Activated CD4-positive, alpha-beta T cell treated with anti-CD3 and anti-CD28 coated beads, Interleukin-2, amount 10 ng/mL, durations not matched to agents 24 days and 14 days (primary cell): ENCODE measurements at regions not wholly inside any gene's neighbourhood (a gene's known extent, or its start where the extent isn't known, plus 50 kb on each side); places are given as distances from the start of the nearest gene placed in this dataset.

Source experiments
- DNase-seq: peaks from one replicate; pipeline ENCODE4 v3.0.0; 2022
- H3K27ac Mint-ChIP-seq: one replicate; pipeline ENCODE4 v1.8.0; 2022; ENCODE audit warnings: mild to moderate bottlenecking, mixed read lengths
- H3K27me3 Mint-ChIP-seq: one replicate; pipeline ENCODE4 v1.8.0; 2022; ENCODE audit warnings: mixed read lengths
- H3K36me3 Mint-ChIP-seq: one replicate; pipeline ENCODE4 v1.8.0; 2022; ENCODE audit warnings: low read depth, mild to moderate bottlenecking, mixed read lengths
- H3K4me1 Mint-ChIP-seq: one replicate; pipeline ENCODE4 v1.8.0; 2021; ENCODE audit warnings: mixed read lengths
- H3K4me3 Mint-ChIP-seq: one replicate; pipeline ENCODE4 v1.8.0; 2022; ENCODE audit warnings: mild to moderate bottlenecking, moderate library complexity, mixed read lengths
- H3K9me3 Mint-ChIP-seq: one replicate; pipeline ENCODE4 v1.8.0; 2021; ENCODE audit warnings: mixed read lengths
- intact Hi-C: fragments of 100-400 bp; cut with micrococcal nuclease; formaldehyde crosslinking; loops from one replicate; pipeline ENCODE4 v1.15.1; 2023

GRCh38 chr13:62327367-62327766 is 911.7 kb upstream of the PCDH20 start:
- Mint-ChIP-seq H3K4me3 (no peak overlapping the region), H3K9me3 (peaks cover 8% of the 10 kb centered on the region), H3K27ac (no peak overlapping the region), H3K36me3 (no peaks in the 10 kb centered on the region), H3K27me3 (no peaks in the 10 kb centered on the region), H3K4me1 (no peaks in the 10 kb centered on the region)
- no peak for DNase-seq
- intact Hi-C loops = no loop called here

- H3K36me3 Mint-ChIP-seq = no peaks in the 10 kb centered on the region
- no peak overlapping the region for H3K27ac Mint-ChIP-seq
- no peaks in the 10 kb centered on the region for H3K27me3 Mint-ChIP-seq
- H3K4me1 Mint-ChIP-seq = no peaks in the 10 kb centered on the region
- H3K4me3 Mint-ChIP-seq = no peak overlapping the region
- H3K9me3 Mint-ChIP-seq = peaks cover 8% of the 10 kb centered on the region
- intact Hi-C loops = no loop called here
- no peak for DNase-seq
Observed at GRCh38 chr13:62324842-62325241, 909.2 kb upstream of the PCDH20 start.

- no peaks in the 10 kb centered on the region for H3K27me3 Mint-ChIP-seq
- intact Hi-C loops = no loop called here
- no peaks in the 10 kb centered on the region for H3K4me1 Mint-ChIP-seq
- H3K27ac Mint-ChIP-seq = no peak overlapping the region
- no peaks in the 10 kb centered on the region for H3K36me3 Mint-ChIP-seq
- H3K4me3 Mint-ChIP-seq = no peak overlapping the region
- H3K9me3 Mint-ChIP-seq = no peaks in the 10 kb centered on the region
- DNase-seq = no peak
Observed at GRCh38 chr13:62321895-62322294, 906.2 kb upstream of the PCDH20 start.

GRCh38 chr13:62321139-62321538 is 905.5 kb upstream of the PCDH20 start:
- no peaks in the 10 kb centered on the region for H3K9me3 Mint-ChIP-seq
- intact Hi-C loops = no loop called here
- H3K36me3 Mint-ChIP-seq = no peaks in the 10 kb centered on the region
- no peak overlapping the region for H3K27ac Mint-ChIP-seq
- no peak for DNase-seq
- no peak overlapping the region for H3K4me3 Mint-ChIP-seq
- no peaks in the 10 kb centered on the region for H3K27me3 Mint-ChIP-seq
- no peaks in the 10 kb centered on the region for H3K4me1 Mint-ChIP-seq

GRCh38 chr13:62320129-62321108 is 904.8 kb upstream of the PCDH20 start:
- Mint-ChIP-seq H3K27me3 (no peaks in the 10 kb centered on the region), H3K4me1 (no peaks in the 10 kb centered on the region), H3K27ac (no peak overlapping the region), H3K36me3 (no peaks in the 10 kb centered on the region), H3K4me3 (no peak overlapping the region), H3K9me3 (no peaks in the 10 kb centered on the region)
- DNase-seq = no peak
- intact Hi-C loops = no loop called here

- Mint-ChIP-seq H3K27me3 (no peaks in the 10 kb centered on the region), H3K9me3 (no peaks in the 10 kb centered on the region), H3K27ac (no peak overlapping the region), H3K36me3 (no peaks in the 10 kb centered on the region), H3K4me3 (no peak overlapping the region), H3K4me1 (no peaks in the 10 kb centered on the region)
- intact Hi-C loops = no loop called here
- DNase-seq = no peak
Observed at GRCh38 chr13:62309904-62310303, 894.3 kb upstream of the PCDH20 start.

- intact Hi-C loops = no loop called here
- no peaks in the 10 kb centered on the region for H3K36me3 Mint-ChIP-seq
- H3K4me1 Mint-ChIP-seq = no peaks in the 10 kb centered on the region
- no peaks in the 10 kb centered on the region for H3K9me3 Mint-ChIP-seq
- H3K4me3 Mint-ChIP-seq = no peak overlapping the region
- no peak for DNase-seq
- no peak overlapping the region for H3K27ac Mint-ChIP-seq
- H3K27me3 Mint-ChIP-seq = no peaks in the 10 kb centered on the region
Observed at GRCh38 chr13:62305756-62306155, 890.1 kb upstream of the PCDH20 start.

GRCh38 chr13:62302341-62302740 is 886.7 kb upstream of the PCDH20 start:
- intact Hi-C loops = no loop called here
- H3K27ac Mint-ChIP-seq = no peak overlapping the region

GRCh38 chr13:62299988-62300387 is 884.3 kb upstream of the PCDH20 start:
- Mint-ChIP-seq H3K27me3 (no peaks in the 10 kb centered on the region), H3K9me3 (no peaks in the 10 kb centered on the region), H3K4me1 (no peaks in the 10 kb centered on the region), H3K36me3 (no peaks in the 10 kb centered on the region), H3K27ac (no peak overlapping the region), H3K4me3 (no peak overlapping the region)
- no peak for DNase-seq
- intact Hi-C loops = no loop called here

More at GRCh38 chr13:62302341-62302740, 886.7 kb upstream of the PCDH20 start:
- H3K4me1 Mint-ChIP-seq = no peaks in the 10 kb centered on the region
- H3K9me3 Mint-ChIP-seq = no peaks in the 10 kb centered on the region
- H3K4me3 Mint-ChIP-seq = no peak overlapping the region
- H3K27me3 Mint-ChIP-seq = no peaks in the 10 kb centered on the region
- no peaks in the 10 kb centered on the region for H3K36me3 Mint-ChIP-seq
- no peak for DNase-seq

- no peak for DNase-seq
- Mint-ChIP-seq H3K9me3 (no peaks in the 10 kb centered on the region), H3K4me3 (no peak overlapping the region), H3K27ac (no peak overlapping the region), H3K27me3 (no peaks in the 10 kb centered on the region), H3K36me3 (no peaks in the 10 kb centered on the region), H3K4me1 (no peaks in the 10 kb centered on the region)
- intact Hi-C loops = no loop called here
Observed at GRCh38 chr13:62296812-62297211, 881.2 kb upstream of the PCDH20 start.

- no peak for DNase-seq
- H3K9me3 Mint-ChIP-seq = no peaks in the 10 kb centered on the region
- intact Hi-C loops = no loop called here
- H3K4me3 Mint-ChIP-seq = no peak overlapping the region
- H3K27me3 Mint-ChIP-seq = no peaks in the 10 kb centered on the region
- H3K27ac Mint-ChIP-seq = no peak overlapping the region
- no peaks in the 10 kb centered on the region for H3K36me3 Mint-ChIP-seq
- no peaks in the 10 kb centered on the region for H3K4me1 Mint-ChIP-seq
Observed at GRCh38 chr13:62294244-62294643, 878.6 kb upstream of the PCDH20 start.

GRCh38 chr13:62292714-62293480 is 877.2 kb upstream of the PCDH20 start:
- H3K36me3 Mint-ChIP-seq = no peaks in the 10 kb centered on the region
- intact Hi-C loops = no loop called here
- H3K4me1 Mint-ChIP-seq = no peaks in the 10 kb centered on the region
- DNase-seq = no peak
- no peak overlapping the region for H3K27ac Mint-ChIP-seq
- H3K9me3 Mint-ChIP-seq = no peaks in the 10 kb centered on the region
- H3K27me3 Mint-ChIP-seq = no peaks in the 10 kb centered on the region
- no peak overlapping the region for H3K4me3 Mint-ChIP-seq

- Mint-ChIP-seq H3K36me3 (no peaks in the 10 kb centered on the region), H3K4me1 (no peaks in the 10 kb centered on the region), H3K27ac (no peak overlapping the region), H3K4me3 (no peak overlapping the region), H3K27me3 (no peaks in the 10 kb centered on the region), H3K9me3 (no peaks in the 10 kb centered on the region)
- DNase-seq = no peak
- intact Hi-C loops = no loop called here
Observed at GRCh38 chr13:62290542-62290941, 874.9 kb upstream of the PCDH20 start.

- intact Hi-C loops = no loop called here
- no peak for DNase-seq
- Mint-ChIP-seq H3K9me3 (no peaks in the 10 kb centered on the region), H3K27me3 (no peaks in the 10 kb centered on the region), H3K4me3 (no peak overlapping the region), H3K36me3 (no peaks in the 10 kb centered on the region), H3K4me1 (no peaks in the 10 kb centered on the region), H3K27ac (no peak overlapping the region)
Observed at GRCh38 chr13:62287764-62288163, 872.1 kb upstream of the PCDH20 start.
